PC-9 (cell line): ENCODE measurements at regions not wholly inside any gene's neighbourhood (a gene's known extent, or its start where the extent isn't known, plus 50 kb on each side); places are given as distances from the start of the nearest gene placed in this dataset.

Source experiments
- BruUV-seq: library from RNA; stranded (reverse); fragments of 400-500 nt; replicated peaks from 2 replicates; lab custom pipeline; 2021; lab: Mats Ljungman, UMichigan
- CTCF ChIA-PET: fragments of 300-600 bp; sonication (Branson Sonifier 250); formaldehyde crosslinking; loops from one replicate; lab custom pipeline; 2022; ENCODE audit warnings: antibody characterized with exemption; lab: Charles Lee
- POLR2A ChIA-PET: fragments of 300-600 bp; sonication (Branson Sonifier 250); formaldehyde crosslinking; loops from one replicate; lab custom pipeline; 2022; ENCODE audit warnings: antibody characterized with exemption; ENCODE audit not compliant: unreplicated experiment; lab: Charles Lee
- DNase-seq, 2 experiments: peaks; one replicate each; pipeline versions ENCODE4 v3.0.0 to v3.0.0-alpha.2; 2015 to 2022; ENCODE audit warnings: mixed read lengths in 1 of 2
- H2AFZ ChIP-seq: fragments of 200-600 bp; sonication (generic); 2 replicates; pipeline ENCODE4 v1.8.1; 2017; ENCODE audit warnings: antibody characterized with exemption
- H3F3A ChIP-seq: fragments of 200-600 bp; sonication (generic); 2 replicates; pipeline ENCODE4 v1.8.1; 2017; ENCODE audit warnings: antibody characterized with exemption, mild to moderate bottlenecking, low read depth; ENCODE audit not compliant: insufficient read depth
- H3K27ac ChIP-seq: fragments of 200-600 bp; sonication (generic); 2 replicates; pipeline ENCODE4 v1.6.1; 2016; ENCODE audit warnings: mixed run types
- H3K27me3 ChIP-seq: fragments of 200-600 bp; sonication (generic); 2 replicates; pipeline ENCODE4 v1.6.1; 2016; ENCODE audit warnings: low read depth, mixed run types; ENCODE audit not compliant: insufficient read depth
- H3K36me3 ChIP-seq: fragments of 200-600 bp; sonication (generic); 2 replicates; pipeline ENCODE4 v1.6.1; 2016; ENCODE audit warnings: low read depth, mixed run types
- H3K4me1 ChIP-seq: fragments of 200-600 bp; sonication (generic); replicated peaks from 2 replicates; pipeline ENCODE4 v1.6.1; 2016; ENCODE audit warnings: mixed run types; ENCODE audit not compliant: insufficient read depth
- H3K4me2 ChIP-seq: fragments of 200-600 bp; sonication (generic); 2 replicates; pipeline ENCODE4 v1.6.1; 2017; ENCODE audit warnings: mixed run types
- H3K4me3 ChIP-seq: fragments of 200-600 bp; sonication (generic); 2 replicates; pipeline ENCODE4 v1.6.1; 2016; ENCODE audit warnings: mixed run types
- H3K79me2 ChIP-seq: fragments of 200-600 bp; sonication (generic); 2 replicates; pipeline ENCODE4 v1.6.1; 2017; ENCODE audit warnings: low read depth, mixed run types
- H3K9me2 ChIP-seq: fragments of 200-600 bp; sonication (generic); 2 replicates; pipeline ENCODE4 v1.8.1; 2017; ENCODE audit warnings: mild to moderate bottlenecking; ENCODE audit not compliant: insufficient read depth
- H3K9me3 ChIP-seq: fragments of 200-600 bp; sonication (generic); 2 replicates; pipeline ENCODE4 v1.8.1; 2016; ENCODE audit warnings: low read depth; ENCODE audit not compliant: insufficient read depth
- H4K20me1 ChIP-seq: fragments of 200-600 bp; sonication (generic); 2 replicates; pipeline ENCODE4 v1.8.1; 2017; ENCODE audit not compliant: insufficient read depth
- EZH2 ChIP-seq: fragments of 200-600 bp; sonication (generic); IDR thresholded peaks from 2 replicates; pipeline ENCODE4 v1.8.0; 2017; ENCODE audit warnings: antibody characterized with exemption, low read depth
- intact Hi-C: fragments of 100-400 bp; cut with micrococcal nuclease; formaldehyde crosslinking; loops from one replicate; pipeline ENCODE4 v1.10.0; 2022; ENCODE audit not compliant: unreplicated experiment
- TF ChIP-seq, protein P1 (sequence below): fragments of 200-600 bp; sonication (generic); conservative IDR thresholded peaks from 2 replicates; pipeline ENCODE4 v1.6.1; 2017; ENCODE audit warnings: mixed run types, antibody characterized with exemption, mild to moderate bottlenecking, moderate library complexity

DNA sequence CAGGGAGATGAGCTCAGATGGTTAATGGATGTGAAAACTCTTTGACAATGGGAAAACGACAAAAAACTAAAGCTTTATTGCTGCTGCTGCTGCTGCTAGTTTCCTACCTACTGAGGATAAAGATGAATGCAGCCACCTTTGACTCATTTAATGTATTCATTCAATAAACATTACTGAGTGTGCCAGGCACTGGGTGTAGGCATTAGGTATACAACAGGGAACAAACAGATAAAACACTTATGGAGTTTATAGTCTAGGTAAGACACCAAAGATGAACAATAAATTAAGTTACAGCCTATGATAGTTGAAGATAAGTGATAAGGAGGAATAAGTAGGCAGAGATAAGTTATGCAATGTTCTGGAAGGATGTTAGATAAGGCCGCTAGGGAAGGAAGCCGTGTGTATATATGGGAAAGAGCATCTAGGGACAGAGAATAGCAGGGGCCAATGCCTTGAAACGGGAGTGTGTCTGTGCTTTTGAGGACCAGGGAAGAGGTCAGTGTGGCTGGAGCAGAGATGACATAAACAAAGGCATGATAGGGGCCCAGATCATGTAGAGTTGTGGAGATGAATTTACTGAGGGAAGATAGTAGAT, 477.6 kb downstream of the NTRK2 start:
- Histone ChIP-seq H3K36me3 (no peaks in the 10 kb centered on the region), H3K4me3 (no peak overlapping the region), H3K27me3 (no peaks in the 10 kb centered on the region), H3K4me1 (no peaks in the 10 kb centered on the region), H3K27ac (no peak overlapping the region), H3K9me3 (no peaks in the 10 kb centered on the region), H3F3A (no peaks in the 10 kb centered on the region), H4K20me1 (no peaks in the 10 kb centered on the region), H2AFZ (no peak overlapping the region), H3K79me2 (no peaks in the 10 kb centered on the region), H3K9me2 (no peaks in the 10 kb centered on the region), H3K4me2 (no peak overlapping the region)
- ChIA-PET POLR2A (no interaction called here), CTCF (no interaction called here)
- TF ChIP-seq, protein P1, sequence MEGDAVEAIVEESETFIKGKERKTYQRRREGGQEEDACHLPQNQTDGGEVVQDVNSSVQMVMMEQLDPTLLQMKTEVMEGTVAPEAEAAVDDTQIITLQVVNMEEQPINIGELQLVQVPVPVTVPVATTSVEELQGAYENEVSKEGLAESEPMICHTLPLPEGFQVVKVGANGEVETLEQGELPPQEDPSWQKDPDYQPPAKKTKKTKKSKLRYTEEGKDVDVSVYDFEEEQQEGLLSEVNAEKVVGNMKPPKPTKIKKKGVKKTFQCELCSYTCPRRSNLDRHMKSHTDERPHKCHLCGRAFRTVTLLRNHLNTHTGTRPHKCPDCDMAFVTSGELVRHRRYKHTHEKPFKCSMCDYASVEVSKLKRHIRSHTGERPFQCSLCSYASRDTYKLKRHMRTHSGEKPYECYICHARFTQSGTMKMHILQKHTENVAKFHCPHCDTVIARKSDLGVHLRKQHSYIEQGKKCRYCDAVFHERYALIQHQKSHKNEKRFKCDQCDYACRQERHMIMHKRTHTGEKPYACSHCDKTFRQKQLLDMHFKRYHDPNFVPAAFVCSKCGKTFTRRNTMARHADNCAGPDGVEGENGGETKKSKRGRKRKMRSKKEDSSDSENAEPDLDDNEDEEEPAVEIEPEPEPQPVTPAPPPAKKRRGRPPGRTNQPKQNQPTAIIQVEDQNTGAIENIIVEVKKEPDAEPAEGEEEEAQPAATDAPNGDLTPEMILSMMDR, result no peak
- no peak for TF ChIP-seq EZH2
- BruUV-seq, result no TSS peak
- intact Hi-C loops, result no loop called here
- DNase-seq, result no peak

DNA sequence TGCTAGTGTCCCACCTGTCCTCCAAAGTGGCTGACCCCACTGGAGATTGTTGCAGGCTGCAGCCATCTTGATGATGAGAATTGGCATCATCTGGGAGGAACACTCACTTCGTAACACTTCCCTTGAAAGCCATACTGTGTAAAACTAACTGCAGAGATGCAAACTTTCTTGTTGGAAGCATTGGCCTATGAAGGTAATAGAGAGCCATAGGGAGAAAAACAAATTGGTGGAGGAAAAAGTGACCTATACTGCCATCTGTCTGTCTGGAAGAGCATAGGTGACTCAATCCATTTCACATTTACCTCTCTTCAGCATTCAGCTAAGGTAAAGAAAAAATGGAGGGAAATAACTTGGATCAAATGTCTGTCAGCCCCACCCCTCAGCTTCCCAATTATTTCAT, 473.4 kb downstream of the NTRK2 start:
- Histone ChIP-seq H3K9me3 (no peaks in the 10 kb centered on the region; the same call in 1 of the 2 replicates), H3K4me2 (no peak overlapping the region), H3K27ac (no peak overlapping the region), H3K27me3 (peaks cover 4% of the 10 kb centered on the region; the same call in 1 of the 2 replicates), H3K4me3 (no peak overlapping the region), H3F3A (no peaks in the 10 kb centered on the region), H3K4me1 (no peaks in the 10 kb centered on the region), H3K79me2 (no peaks in the 10 kb centered on the region), H3K36me3 (no peaks in the 10 kb centered on the region), H3K9me2 (no peaks in the 10 kb centered on the region), H2AFZ (no peak overlapping the region), H4K20me1 (no peaks in the 10 kb centered on the region)
- POLR2A ChIA-PET, result no interaction called here
- BruUV-seq, result no TSS peak
- no peak for DNase-seq
- intact Hi-C loops, result no loop called here
- CTCF ChIA-PET, result no interaction called here
- TF ChIP-seq, protein P1, result peak; percentile 56
- TF ChIP-seq EZH2, result no peak

DNA sequence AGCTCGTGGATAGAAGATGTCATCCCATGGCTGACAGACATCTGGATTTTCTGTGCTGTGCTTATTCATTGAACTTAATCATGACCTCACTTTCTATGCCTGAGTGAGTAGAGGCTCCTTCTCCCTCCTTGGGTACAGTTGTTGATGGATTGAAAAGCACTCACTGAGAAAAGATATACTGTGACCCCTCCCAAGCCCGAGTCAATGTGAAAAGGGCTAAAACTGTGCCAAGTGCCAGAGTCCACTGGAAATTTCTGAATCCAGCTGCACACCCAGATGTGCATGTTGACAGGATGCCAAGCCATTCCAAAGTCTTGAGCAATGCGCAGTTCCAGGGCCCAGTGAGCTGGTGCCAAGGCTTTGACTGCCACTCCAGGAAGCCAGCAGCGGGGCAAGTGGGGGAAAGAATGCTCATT, 473.0 kb downstream of the NTRK2 start:
- Histone ChIP-seq H3K4me2 (no peak overlapping the region), H3K27me3 (peaks cover 4% of the 10 kb centered on the region; the same call in 1 of the 2 replicates), H3K36me3 (no peaks in the 10 kb centered on the region), H3K4me1 (no peaks in the 10 kb centered on the region), H4K20me1 (no peaks in the 10 kb centered on the region), H3K4me3 (no peak overlapping the region), H2AFZ (no peak overlapping the region), H3K79me2 (no peaks in the 10 kb centered on the region), H3F3A (no peaks in the 10 kb centered on the region), H3K9me3 (no peaks in the 10 kb centered on the region; the same call in 1 of the 2 replicates), H3K9me2 (no peaks in the 10 kb centered on the region), H3K27ac (no peak overlapping the region)
- ChIA-PET POLR2A (no interaction called here), CTCF (no interaction called here)
- intact Hi-C loops, result no loop called here
- no TSS peak for BruUV-seq
- no peak for TF ChIP-seq EZH2
- TF ChIP-seq, protein P1, result no peak
- DNase-seq, result no peak
